Neural crest cell (in vitro differentiated cells): ENCODE measurements at regions not wholly inside any gene's neighbourhood (a gene's known extent, or its start where the extent isn't known, plus 50 kb on each side); places are given as distances from the start of the nearest gene placed in this dataset.

ENCODE experiments used
- DNase-seq: peaks from one replicate; pipeline ENCODE4 v3.0.0; 2021; ENCODE audit warnings: low read depth, mixed read lengths, low spot score
- H3K27ac Mint-ChIP-seq: one replicate; pipeline ENCODE4 v1.8.0; 2021; ENCODE audit warnings: mild to moderate bottlenecking, mixed read lengths; ENCODE audit not compliant: unreplicated experiment
- H3K27me3 Mint-ChIP-seq: 2 replicates; pipeline ENCODE4 v1.8.0; 2021; ENCODE audit warnings: low read depth, mild to moderate bottlenecking, mixed read lengths
- H3K36me3 Mint-ChIP-seq: 2 replicates; pipeline ENCODE4 v1.8.0; 2021; ENCODE audit warnings: low read depth, mild to moderate bottlenecking, mixed read lengths
- H3K4me1 Mint-ChIP-seq: 2 replicates; pipeline ENCODE4 v1.8.0; 2021; ENCODE audit warnings: mixed read lengths
- H3K4me3 Mint-ChIP-seq: one replicate; pipeline ENCODE4 v1.8.0; 2021; ENCODE audit warnings: mild to moderate bottlenecking, mixed read lengths
- H3K9me3 Mint-ChIP-seq: 2 replicates; pipeline ENCODE4 v1.8.0; 2021; ENCODE audit warnings: mixed read lengths
- CTCF ChIP-seq: fragments of 200-600 bp; sonication (generic); conservative IDR thresholded peaks from 2 replicates; pipeline ENCODE4 v1.5.0; 2021; ENCODE audit warnings: antibody characterized with exemption, mild to moderate bottlenecking

DNA sequence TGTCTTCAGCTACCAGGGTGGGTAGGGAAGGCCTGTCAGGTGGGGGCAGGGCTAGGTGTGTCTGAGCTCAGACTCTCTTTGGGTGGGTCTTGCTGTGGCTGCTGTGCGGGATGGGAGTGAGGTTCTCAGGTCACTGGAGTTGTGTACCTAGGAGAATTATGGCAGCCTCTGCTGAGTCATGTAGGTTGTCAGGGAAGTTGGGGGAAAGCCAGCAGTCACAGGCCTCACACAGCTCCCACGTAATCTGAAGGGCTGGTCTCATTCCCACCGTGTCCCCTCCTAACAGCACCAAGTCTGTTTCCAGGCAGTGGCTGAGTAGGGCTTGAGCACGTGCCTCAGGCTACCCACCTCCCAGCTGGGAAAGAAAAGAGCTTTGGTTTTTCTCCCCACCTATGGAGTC lies 67.0 kb downstream of the CHCHD4 start:
- no peak for DNase-seq
- Mint-ChIP-seq H3K9me3 (no peaks in the 10 kb centered on the region), H3K27me3 (peaks cover 9% of the 10 kb centered on the region), H3K36me3 (no peaks in the 10 kb centered on the region), H3K4me1 (no peaks in the 10 kb centered on the region), H3K4me3 (no peak overlapping the region), H3K27ac (no peak overlapping the region)
- no peak for TF ChIP-seq CTCF

GRCh38 chr3:14047841-14048240 lies 76.8 kb downstream of the CHCHD4 start:
- Mint-ChIP-seq H3K9me3 (no peaks in the 10 kb centered on the region), H3K4me3 (no peak overlapping the region), H3K27me3 (peaks cover 11% of the 10 kb centered on the region), H3K4me1 (no peaks in the 10 kb centered on the region), H3K36me3 (no peaks in the 10 kb centered on the region), H3K27ac (no peak overlapping the region)
- DNase-seq, result no peak
- TF ChIP-seq CTCF, result no peak

DNA sequence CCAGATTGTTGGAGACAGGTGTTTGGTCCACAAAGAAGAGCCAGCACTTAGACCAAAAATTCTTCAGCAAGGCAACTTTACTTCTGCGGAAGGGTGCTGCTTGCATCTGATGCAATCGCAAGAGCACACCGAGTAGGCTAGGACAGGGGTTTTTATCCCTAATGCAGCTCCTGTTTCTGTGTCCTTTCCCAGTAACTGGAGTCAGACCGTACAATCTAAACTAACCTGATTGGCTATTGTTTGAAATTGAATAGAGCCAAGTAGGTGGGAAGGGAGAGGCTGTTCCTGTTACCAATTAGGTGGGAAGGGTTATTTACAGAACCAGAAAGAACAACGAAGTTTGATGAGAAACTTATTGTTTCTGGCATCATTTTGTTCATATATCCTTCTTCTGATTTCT lies 77.6 kb downstream of the CHCHD4 start:
- no peak for DNase-seq
- TF ChIP-seq CTCF, result no peak
- Mint-ChIP-seq H3K4me1 (no peaks in the 10 kb centered on the region), H3K4me3 (no peak overlapping the region), H3K27ac (no peak overlapping the region), H3K36me3 (no peaks in the 10 kb centered on the region), H3K9me3 (no peaks in the 10 kb centered on the region), H3K27me3 (peaks cover 11% of the 10 kb centered on the region)

DNA sequence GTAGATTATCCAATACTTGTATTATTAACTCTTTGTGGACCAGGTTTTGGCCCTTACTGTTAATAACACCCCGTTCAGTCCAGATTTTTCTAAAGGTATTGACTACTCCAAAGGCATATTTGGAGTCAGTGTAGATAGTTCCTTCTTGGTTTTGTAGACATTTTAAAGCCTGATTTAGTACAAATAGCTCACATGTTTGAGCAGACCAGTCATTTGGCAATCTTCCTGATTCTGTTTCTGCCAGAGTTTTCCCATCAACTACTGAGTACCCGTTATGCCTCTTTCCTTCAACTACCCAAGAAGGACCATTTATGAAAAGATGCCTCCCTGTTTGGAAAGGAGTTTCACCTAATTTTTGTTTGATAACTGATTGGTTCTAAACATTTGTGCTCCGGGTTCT lies 82.0 kb downstream of the CHCHD4 start:
- H3K27ac Mint-ChIP-seq, result no peak overlapping the region
- no peak overlapping the region for H3K4me3 Mint-ChIP-seq
- no peak for DNase-seq
- peaks cover 2% of the 10 kb centered on the region for H3K9me3 Mint-ChIP-seq
- peaks cover 19% of the 10 kb centered on the region for H3K27me3 Mint-ChIP-seq
- H3K4me1 Mint-ChIP-seq, result no peaks in the 10 kb centered on the region
- no peak for TF ChIP-seq CTCF
- no peaks in the 10 kb centered on the region for H3K36me3 Mint-ChIP-seq

DNA sequence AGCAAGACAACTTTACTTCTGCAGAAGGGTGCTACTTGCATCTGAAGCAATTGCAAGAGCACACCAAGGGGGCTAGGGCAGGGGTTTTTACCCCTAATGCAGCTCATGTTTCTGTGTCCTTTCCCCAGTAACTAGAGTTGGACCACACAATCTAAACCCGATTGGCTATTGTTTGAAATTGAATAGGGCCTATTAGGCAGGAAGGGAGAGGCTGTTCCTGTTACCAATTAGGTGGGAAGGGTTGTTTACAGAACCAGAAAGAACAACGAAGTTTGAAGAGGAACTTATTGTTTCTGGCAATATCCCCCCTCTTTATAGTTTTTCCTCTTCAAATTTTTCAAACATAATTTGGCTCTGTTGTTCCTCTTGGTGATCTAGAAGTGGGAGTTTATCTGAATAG lies 85.5 kb downstream of the CHCHD4 start:
- no peak for DNase-seq
- peaks cover 8% of the 10 kb centered on the region for H3K27me3 Mint-ChIP-seq

More for the DNA sequence above, 85.5 kb downstream of the CHCHD4 start:
- H3K27ac Mint-ChIP-seq, result no peak overlapping the region
- peaks cover 8% of the 10 kb centered on the region for H3K9me3 Mint-ChIP-seq
- H3K36me3 Mint-ChIP-seq, result no peaks in the 10 kb centered on the region
- H3K4me1 Mint-ChIP-seq, result no peaks in the 10 kb centered on the region
- H3K4me3 Mint-ChIP-seq, result no peak overlapping the region
- no peak for TF ChIP-seq CTCF
